ENCODE measurements at regions not wholly inside any gene's neighbourhood (a gene's known extent, or its start where the extent isn't known, plus 50 kb on each side); places are given as distances from the start of the nearest gene placed in this dataset.

DNA sequence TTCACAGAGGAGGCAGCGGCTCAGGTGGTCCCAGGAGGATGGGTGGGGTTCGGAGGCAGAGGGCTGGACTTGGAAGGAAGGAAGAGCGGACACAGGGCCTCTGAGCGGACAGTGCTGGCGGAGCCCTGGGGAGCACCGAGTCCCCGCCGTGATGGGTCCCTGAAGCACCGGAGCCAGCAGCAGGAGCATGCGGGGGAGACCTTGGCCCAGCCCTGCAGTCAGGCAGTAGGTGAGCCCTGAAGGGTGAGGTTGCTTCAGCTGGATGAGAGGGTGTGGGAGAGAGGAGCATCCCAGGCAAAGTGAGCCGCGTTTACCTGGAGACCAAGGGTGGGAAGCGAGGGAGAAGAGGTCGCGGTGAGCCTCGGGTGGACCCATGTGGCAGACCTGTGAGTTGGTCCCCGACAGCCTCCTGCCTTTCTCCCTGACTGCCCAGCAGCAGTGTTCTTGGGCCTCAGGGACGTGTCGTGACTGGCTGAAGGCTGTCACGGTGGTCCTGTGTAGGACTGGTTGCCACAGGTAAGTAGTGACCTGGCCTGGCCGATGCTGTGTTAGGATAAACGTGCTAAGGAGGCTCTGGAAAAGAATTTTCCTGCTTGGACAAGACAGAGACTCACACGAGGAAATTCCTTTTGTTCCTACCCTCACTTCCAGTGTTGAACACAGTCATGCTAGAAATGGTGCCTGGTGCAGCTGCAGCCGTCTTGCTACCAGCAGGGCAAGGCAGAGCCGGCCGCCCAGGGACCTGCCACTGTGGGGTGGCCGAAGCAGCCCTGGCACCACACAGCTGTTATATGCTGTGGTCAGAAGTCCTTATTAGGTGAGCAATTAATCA is 73.0 kb downstream of the RRM2 start:
- Histone ChIP-seq H3K4me3 (replicated peaks in 1 of 3; ENCODE audit: low read depth in 2 of 3, low read length in 3 of 3) (no peak overlapping the region), H4K20me1 (ENCODE audit: insufficient read depth, low read length) (no peaks in the 10 kb centered on the region), H3K9ac (ENCODE audit: insufficient read depth, low read length, poor library complexity, severe bottlenecking) (no peak overlapping the region), H3K79me2 (ENCODE audit: insufficient read depth, low read length) (no peaks in the 10 kb centered on the region), H3K4me2 (replicated peaks; ENCODE audit: extremely low read depth, low read length, poor library complexity, severe bottlenecking) (no peak overlapping the region), H3K4me1 (ENCODE audit: control insufficient read depth in 1 of 2, insufficient read depth in 2 of 2, low read length in 2 of 2) (no peaks in the 10 kb centered on the region), H3K27ac (ENCODE audit: low read depth in 1 of 2, low read length in 2 of 2) (no peak overlapping the region), H2AFZ (ENCODE audit: insufficient read depth, low read depth, low read length, poor library complexity, severe bottlenecking) (no peak overlapping the region), H3K27me3 (ENCODE audit: control insufficient read depth in 2 of 2, insufficient read depth in 2 of 2, low read length in 2 of 2) (no peaks in the 10 kb centered on the region), H3K9me3 (replicated peaks in 1 of 2; ENCODE audit: control insufficient read depth in 1 of 2, insufficient read depth in 1 of 2, low read length in 2 of 2) (peaks cover 0 to 16% of the 10 kb centered on the region in 2 donors), H3K36me3 (replicated peaks in 1 of 2; ENCODE audit: control insufficient read depth in 1 of 2, insufficient read depth in 2 of 2, low read length in 2 of 2) (peaks cover 5 to 26% of the 10 kb centered on the region in 2 donors)
- H3K27me3 Mint-ChIP-seq (ENCODE audit: low read depth in 3 of 3) = no peaks in the 10 kb centered on the region
- DNase-seq = no peak
- H3K27ac Mint-ChIP-seq = peak overlapping the region in 2 of 7 donors; percentile 28 to 60
- H3K36me3 Mint-ChIP-seq = peaks cover 33 to 61% of the 10 kb centered on the region in 2 donors
- intact Hi-C loops (cut with micrococcal nuclease) = no loop called here
- H3K9me3 Mint-ChIP-seq = peaks cover 0 to 10% (median 3%) of the 10 kb centered on the region in 7 donors
- H3K4me1 Mint-ChIP-seq = no peaks in the 10 kb centered on the region
- no peak for TF ChIP-seq CTCF (IDR thresholded peaks at IDR 0.05)
- WGBS (ENCODE audit: insufficient coverage) = 99% methylated on average over 25 of the region's 27 CpGs
- H3K4me3 Mint-ChIP-seq = no peak overlapping the region

DNA sequence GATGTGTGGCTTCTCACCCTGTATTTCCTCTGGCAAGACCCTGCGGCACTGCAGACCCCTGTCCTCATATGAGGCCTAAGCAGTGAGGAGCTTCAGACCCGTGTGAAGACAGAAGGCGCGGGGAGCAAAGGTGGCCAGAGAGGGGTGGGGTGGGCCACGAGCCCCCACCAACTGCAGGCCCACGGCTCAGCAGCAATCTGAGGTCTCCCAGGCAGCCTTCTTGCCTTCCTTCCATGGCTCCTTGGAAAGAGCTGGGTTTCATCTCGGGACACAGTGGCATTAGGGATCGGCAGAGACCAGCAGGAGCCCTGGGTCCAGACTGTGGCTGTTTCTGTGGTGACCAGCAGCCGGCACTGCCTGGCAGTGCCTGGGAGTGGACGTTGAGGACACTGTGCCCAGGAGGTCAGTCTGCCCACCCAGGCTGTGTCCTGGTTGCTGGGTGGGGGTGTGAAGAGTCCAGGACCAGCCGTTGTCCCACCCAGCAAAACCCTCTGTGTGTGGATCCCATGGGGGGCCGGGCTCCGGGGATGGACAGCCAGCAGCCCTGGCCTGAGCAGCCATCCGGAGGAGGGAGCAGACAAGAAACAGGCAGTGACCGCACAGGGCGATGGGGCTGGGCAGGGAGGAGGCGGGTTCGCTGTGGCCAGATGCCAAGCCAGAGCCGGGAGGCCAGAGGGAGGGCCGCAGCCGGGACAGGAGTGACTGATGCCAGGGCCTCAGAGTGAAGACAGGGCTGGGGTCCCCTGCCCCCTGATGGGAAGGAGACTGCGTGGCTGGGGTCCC is 73.8 kb downstream of the RRM2 start:
- Mint-ChIP-seq H3K4me3 (no peak overlapping the region), H3K27me3 (ENCODE audit: low read depth in 3 of 3) (no peaks in the 10 kb centered on the region), H3K36me3 (peaks cover 33 to 61% of the 10 kb centered on the region in 2 donors), H3K4me1 (no peaks in the 10 kb centered on the region), H3K9me3 (peaks cover 0 to 10% (median 3%) of the 10 kb centered on the region in 7 donors), H3K27ac (no peak overlapping the region)
- Histone ChIP-seq H4K20me1 (ENCODE audit: insufficient read depth, low read length) (no peaks in the 10 kb centered on the region), H3K27ac (ENCODE audit: low read depth in 1 of 2, low read length in 2 of 2) (no peak overlapping the region), H3K9me3 (replicated peaks in 1 of 2; ENCODE audit: control insufficient read depth in 1 of 2, insufficient read depth in 1 of 2, low read length in 2 of 2) (peaks cover 0 to 16% of the 10 kb centered on the region in 2 donors), H2AFZ (ENCODE audit: insufficient read depth, low read depth, low read length, poor library complexity, severe bottlenecking) (no peak overlapping the region), H3K4me2 (replicated peaks; ENCODE audit: extremely low read depth, low read length, poor library complexity, severe bottlenecking) (no peak overlapping the region), H3K36me3 (replicated peaks in 1 of 2; ENCODE audit: control insufficient read depth in 1 of 2, insufficient read depth in 2 of 2, low read length in 2 of 2) (peaks cover 5 to 26% of the 10 kb centered on the region in 2 donors), H3K79me2 (ENCODE audit: insufficient read depth, low read length) (no peaks in the 10 kb centered on the region), H3K4me3 (replicated peaks in 1 of 3; ENCODE audit: low read depth in 2 of 3, low read length in 3 of 3) (no peak overlapping the region), H3K9ac (ENCODE audit: insufficient read depth, low read length, poor library complexity, severe bottlenecking) (no peak overlapping the region), H3K27me3 (ENCODE audit: control insufficient read depth in 2 of 2, insufficient read depth in 2 of 2, low read length in 2 of 2) (no peaks in the 10 kb centered on the region), H3K4me1 (ENCODE audit: control insufficient read depth in 1 of 2, insufficient read depth in 2 of 2, low read length in 2 of 2) (no peaks in the 10 kb centered on the region)
- intact Hi-C loops (cut with micrococcal nuclease) = no loop called here
- no peak for DNase-seq
- 98% methylated on average over 16 of the region's 22 CpGs for WGBS (ENCODE audit: insufficient coverage)
- no peak for TF ChIP-seq CTCF (IDR thresholded peaks at IDR 0.05)

Data from CD14-positive monocyte (primary cell).